HG02938 (cell line): ENCODE measurements at regions not wholly inside any gene's neighbourhood (a gene's known extent, or its start where the extent isn't known, plus 50 kb on each side); places are given as distances from the start of the nearest gene placed in this dataset.
"Not testable (repeated sequence)": the region's sequence is repeated elsewhere in the genome, so short reads cannot be mapped to it uniquely, and the experiment has no call there.

Experiments
- ATAC-seq: cut with Tn5 transposase; IDR thresholded peaks from one replicate; pipeline ENCODE4 v1.9.1; 2021; ENCODE audit warnings: mild to moderate bottlenecking, moderate library complexity; ENCODE audit not compliant: unreplicated experiment

- ATAC-seq: peak; percentile 85
These were observed 55.9 kb upstream of the PIK3CB start for GRCh38 chr3:138890555-138891187.

GRCh38 chr3:138889792-138890191 is 55.1 kb upstream of the PIK3CB start:
- no peak for ATAC-seq

DNA sequence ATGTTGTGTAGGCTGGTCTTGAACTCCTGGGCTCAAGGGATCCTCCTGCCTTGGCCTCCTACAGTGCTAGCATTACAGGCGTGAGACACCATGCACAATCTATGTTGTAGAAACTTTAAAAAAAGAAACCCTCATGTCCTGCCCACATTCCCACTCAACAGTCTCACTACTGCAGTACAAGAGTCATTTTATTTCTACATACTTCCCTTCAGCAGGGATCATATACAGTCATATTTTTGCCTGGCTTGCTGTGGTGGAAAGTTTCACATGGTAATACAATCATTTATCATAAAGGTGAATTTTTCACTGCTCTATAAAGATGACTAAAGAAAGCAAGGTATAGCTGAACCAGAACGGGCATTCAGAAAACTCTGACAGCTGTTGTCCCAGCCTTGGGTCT is 53.8 kb upstream of the PIK3CB start:
- ATAC-seq: peak; percentile 44

- ATAC-seq: not testable (repeated sequence)
These were observed 51.4 kb upstream of the PIK3CB start for GRCh38 chr3:138886096-138886495.
